ENCODE measurements at regions not wholly inside any gene's neighbourhood (a gene's known extent, or its start where the extent isn't known, plus 50 kb on each side); places are given as distances from the start of the nearest gene placed in this dataset.

- H3K4me1 ChIP-seq: peaks cover 0 to 38% (median 0%) of the 10 kb centered on the region in 10 experiments; a peak in 6 of 20 replicates
- no peak overlapping the region for H3K4me3 ChIP-seq
- H3K27me3 ChIP-seq: no peaks in the 10 kb centered on the region
- no peak for TF ChIP-seq Cebpa-rat (IDR thresholded peaks at IDR 0.05)
- H4K20me1 ChIP-seq: no peaks in the 10 kb centered on the region
- H3K9ac ChIP-seq: no peak overlapping the region
- H3K36me3 ChIP-seq: no peaks in the 10 kb centered on the region
- no peak overlapping the region for H3K4me2 ChIP-seq
- no peaks in the 10 kb centered on the region for H3K9me3 ChIP-seq (replicated peaks in 1 of 11)
- no peak overlapping the region for H3K27ac ChIP-seq
Observed at GRCh38 chr7:46317256-46317655, 396.2 kb upstream of the IGFBP3 start.

- H3K9me3 ChIP-seq (replicated peaks in 1 of 11): no peaks in the 10 kb centered on the region
- H3K27ac ChIP-seq: no peak overlapping the region
- H3K9ac ChIP-seq: no peak overlapping the region
- TF ChIP-seq Cebpa-rat (IDR thresholded peaks at IDR 0.05): peak; percentile 35 to 94 (median 74); a peak in 17 of 22 replicates
- no peaks in the 10 kb centered on the region for H3K36me3 ChIP-seq
- H3K4me3 ChIP-seq: no peak overlapping the region
- H4K20me1 ChIP-seq: no peaks in the 10 kb centered on the region
- H3K27me3 ChIP-seq: no peaks in the 10 kb centered on the region
- peaks cover 0 to 30% (median 0%) of the 10 kb centered on the region in 10 experiments; a peak in 6 of 20 replicates for H3K4me1 ChIP-seq
- no peak overlapping the region for H3K4me2 ChIP-seq
Observed at GRCh38 chr7:46315891-46316290, 394.8 kb upstream of the IGFBP3 start.

- Histone ChIP-seq H3K4me3 (no peak overlapping the region), H3K9ac (no peak overlapping the region), H3K27me3 (no peaks in the 10 kb centered on the region), H3K4me1 (no peaks in the 10 kb centered on the region), H3K4me2 (no peak overlapping the region), H3K9me3 (replicated peaks in 1 of 11) (peaks cover 4 to 12% (median 9%) of the 10 kb centered on the region in 11 experiments; a peak in 17 of 22 replicates), H4K20me1 (no peaks in the 10 kb centered on the region), H3K36me3 (no peaks in the 10 kb centered on the region), H3K27ac (no peak overlapping the region)
- no peak for TF ChIP-seq Cebpa-rat (IDR thresholded peaks at IDR 0.05)
Observed at GRCh38 chr7:46301677-46302076, 380.6 kb upstream of the IGFBP3 start.

- no peak for TF ChIP-seq Cebpa-rat (IDR thresholded peaks at IDR 0.05)
- Histone ChIP-seq H3K36me3 (no peaks in the 10 kb centered on the region), H3K4me1 (peaks cover 0 to 2% (median 0%) of the 10 kb centered on the region in 10 experiments; a peak in 2 of 20 replicates), H4K20me1 (no peaks in the 10 kb centered on the region), H3K9me3 (replicated peaks in 1 of 11) (peaks cover 4 to 13% (median 9%) of the 10 kb centered on the region in 11 experiments; a peak in 17 of 22 replicates), H3K9ac (no peak overlapping the region), H3K27ac (no peak overlapping the region), H3K4me2 (no peak overlapping the region), H3K4me3 (no peak overlapping the region), H3K27me3 (no peaks in the 10 kb centered on the region)
Observed at GRCh38 chr7:46297515-46297914, 376.4 kb upstream of the IGFBP3 start.

- H3K36me3 ChIP-seq: no peaks in the 10 kb centered on the region
- no peak for TF ChIP-seq Cebpa-rat (IDR thresholded peaks at IDR 0.05)
- H3K9ac ChIP-seq: no peak overlapping the region
- H3K4me2 ChIP-seq: no peak overlapping the region
- H3K4me3 ChIP-seq: no peak overlapping the region
- H3K27ac ChIP-seq: no peak overlapping the region
- H3K27me3 ChIP-seq: no peaks in the 10 kb centered on the region
- H3K9me3 ChIP-seq (replicated peaks in 1 of 11): peaks cover 4 to 13% (median 9%) of the 10 kb centered on the region in 11 experiments; a peak in 17 of 22 replicates
- peaks cover 5 to 12% (median 9%) of the 10 kb centered on the region in 10 experiments for H3K4me1 ChIP-seq
- H4K20me1 ChIP-seq: no peaks in the 10 kb centered on the region
Observed at GRCh38 chr7:46296526-46296925, 375.5 kb upstream of the IGFBP3 start.

GRCh38 chr7:46294381-46294780 lies 373.3 kb upstream of the IGFBP3 start:
- Histone ChIP-seq H3K4me3 (no peak overlapping the region), H3K27me3 (no peaks in the 10 kb centered on the region)

GRCh38 chr7:46292741-46293140 lies 371.7 kb upstream of the IGFBP3 start:
- Histone ChIP-seq H3K9ac (no peak overlapping the region), H3K27me3 (no peaks in the 10 kb centered on the region), H3K4me1 (peaks cover 14 to 21% (median 18%) of the 10 kb centered on the region in 10 experiments), H3K27ac (no peak overlapping the region), H3K36me3 (no peaks in the 10 kb centered on the region), H4K20me1 (no peaks in the 10 kb centered on the region), H3K9me3 (replicated peaks in 1 of 11) (peaks cover 4 to 12% (median 7%) of the 10 kb centered on the region in 11 experiments; a peak in 17 of 22 replicates), H3K4me2 (no peak overlapping the region; a peak in 2 of 22 replicates), H3K4me3 (no peak overlapping the region)
- TF ChIP-seq Cebpa-rat (IDR thresholded peaks at IDR 0.05): no peak

More at GRCh38 chr7:46294381-46294780, 373.3 kb upstream of the IGFBP3 start:
- Histone ChIP-seq H3K9me3 (replicated peaks in 1 of 11) (peaks cover 4 to 13% (median 9%) of the 10 kb centered on the region in 11 experiments; a peak in 17 of 22 replicates), H3K4me1 (peaks cover 14 to 21% (median 18%) of the 10 kb centered on the region in 10 experiments), H3K9ac (no peak overlapping the region), H3K4me2 (no peak overlapping the region), H3K36me3 (no peaks in the 10 kb centered on the region), H3K27ac (no peak overlapping the region), H4K20me1 (no peaks in the 10 kb centered on the region)
- TF ChIP-seq Cebpa-rat (IDR thresholded peaks at IDR 0.05): no peak

- Histone ChIP-seq H3K27ac (peak overlapping the region in 3 of 11 experiments; percentile 4 to 37 (median 26); a peak in 1 of 22 replicates), H4K20me1 (no peaks in the 10 kb centered on the region), H3K4me3 (no peak overlapping the region), H3K27me3 (no peaks in the 10 kb centered on the region), H3K9ac (no peak overlapping the region), H3K4me1 (peaks cover 14 to 21% (median 18%) of the 10 kb centered on the region in 10 experiments), H3K36me3 (no peaks in the 10 kb centered on the region), H3K9me3 (replicated peaks in 1 of 11) (0 out of 22 replicates have a peak, but pooled peaks cover 0 to 1% (median 0%) of the 10 kb centered on the region in 11 experiments), H3K4me2 (peak overlapping the region; percentile 21 to 70 (median 60); a peak in 20 of 22 replicates)
- no peak for TF ChIP-seq Cebpa-rat (IDR thresholded peaks at IDR 0.05)
Observed at GRCh38 chr7:46291601-46292150, 370.6 kb upstream of the IGFBP3 start.

GRCh38 chr7:46291050-46291438 lies 370.0 kb upstream of the IGFBP3 start:
- no peaks in the 10 kb centered on the region for H3K27me3 ChIP-seq
- H3K9ac ChIP-seq: no peak overlapping the region
- no peaks in the 10 kb centered on the region for H3K36me3 ChIP-seq
- H3K9me3 ChIP-seq (replicated peaks in 1 of 11): no peaks in the 10 kb centered on the region
- H3K4me1 ChIP-seq: peaks cover 14 to 21% (median 18%) of the 10 kb centered on the region in 10 experiments
- no peaks in the 10 kb centered on the region for H4K20me1 ChIP-seq
- H3K4me2 ChIP-seq: peak overlapping the region in 10 of 11 experiments; percentile 21 to 70 (median 62); a peak in 16 of 22 replicates
- H3K27ac ChIP-seq: no peak overlapping the region
- no peak overlapping the region for H3K4me3 ChIP-seq
- TF ChIP-seq Cebpa-rat (IDR thresholded peaks at IDR 0.05): no peak
